ENCODE measurements at regions not wholly inside any gene's neighbourhood (a gene's known extent, or its start where the extent isn't known, plus 50 kb on each side); places are given as distances from the start of the nearest gene placed in this dataset.

- no peak overlapping the region for H2AK5ac ChIP-seq (ENCODE audit: insufficient read length, low read length)
- no peak overlapping the region for H4K8ac ChIP-seq (replicated peaks; ENCODE audit: insufficient read length, low read depth, low read length)
- no peak overlapping the region for H3K23ac ChIP-seq (ENCODE audit: insufficient read length, low read depth, low read length)
- no peaks in the 10 kb centered on the region for H3K4me1 ChIP-seq (ENCODE audit: insufficient read depth, low read length)
- no peaks in the 10 kb centered on the region for H4K20me1 ChIP-seq (ENCODE audit: control insufficient read depth, insufficient read depth, insufficient read length)
- H2BK20ac ChIP-seq (ENCODE audit: low read depth, low read length, poor library complexity, severe bottlenecking), result no peak overlapping the region
- no peak for TF ChIP-seq CTCF (conservative IDR thresholded peaks at IDR 0.05)
- H2BK12ac ChIP-seq (ENCODE audit: insufficient read length, low read depth, low read length), result no peak overlapping the region
- H3K18ac ChIP-seq (ENCODE audit: insufficient read length, low read depth, low read length), result no peak overlapping the region
- peaks cover 3 to 30% (median 8%) of the 10 kb centered on the region in 3 experiments for H3K36me3 Mint-ChIP-seq (ENCODE audit: insufficient read depth in 1 of 3, low read depth in 3 of 3)
- no peaks in the 10 kb centered on the region for H3K79me2 ChIP-seq (ENCODE audit: insufficient read depth, low read length)
- H2BK5ac ChIP-seq (ENCODE audit: insufficient read length, low read length), result no peak overlapping the region
- no peak overlapping the region for H3K14ac ChIP-seq (ENCODE audit: insufficient read depth, low read length)
- no peak overlapping the region for H2BK15ac ChIP-seq (ENCODE audit: low read depth, low read length)
- no peaks in the 10 kb centered on the region for H3K9me3 ChIP-seq (ENCODE audit: control insufficient read depth, low read depth, low read length)
- no peaks in the 10 kb centered on the region for H3K4me1 Mint-ChIP-seq
- no peak overlapping the region for H3K4me3 Mint-ChIP-seq
- no peak overlapping the region for H3K27ac ChIP-seq (ENCODE audit: insufficient read length, low read depth, low read length)
- no peak overlapping the region for H3T11ph ChIP-seq (ENCODE audit: low read length)
- H4K5ac ChIP-seq (ENCODE audit: insufficient read length, low read depth, low read length), result no peak overlapping the region
- H3K9ac ChIP-seq (ENCODE audit: extremely low read depth, insufficient read length, low read length), result no peak overlapping the region
- H2BK120ac ChIP-seq (ENCODE audit: low read depth, low read length, poor library complexity, severe bottlenecking), result no peak overlapping the region
- peaks cover 31 to 49% of the 10 kb centered on the region in 2 experiments for H3K9me3 Mint-ChIP-seq
- no peak overlapping the region for H2AFZ ChIP-seq (ENCODE audit: low read length)
- H3K56ac ChIP-seq (ENCODE audit: insufficient read length, low read depth, low read length), result no peak overlapping the region
- H3K27me3 Mint-ChIP-seq (ENCODE audit: low read depth), result no peaks in the 10 kb centered on the region
- H4K91ac ChIP-seq (ENCODE audit: insufficient read length, low read depth, low read length), result no peak overlapping the region
- DNase-seq, result no peak
- no peak overlapping the region for H3K27ac Mint-ChIP-seq
- H3K4me2 ChIP-seq (ENCODE audit: insufficient read depth, insufficient read length, low read length), result no peak overlapping the region
- no peak overlapping the region for H3K4ac ChIP-seq (ENCODE audit: low read depth, low read length)
- no peaks in the 10 kb centered on the region for H3K79me1 ChIP-seq (ENCODE audit: insufficient read depth, low read depth, low read length, poor library complexity, severe bottlenecking)
- H3K27me3 ChIP-seq (ENCODE audit: insufficient read depth, low read length), result no peaks in the 10 kb centered on the region
- H3K23me2 ChIP-seq (ENCODE audit: insufficient read length, low read depth, low read length, poor library complexity, severe bottlenecking), result no peaks in the 10 kb centered on the region
Measured at GRCh38 chr6:48689498-48689897, 578.5 kb upstream of the PTCHD4 start.

Measured in H9 (cell line).